Right renal pelvis (tissue), 4 donors: ENCODE measurements at regions not wholly inside any gene's neighbourhood (a gene's known extent, or its start where the extent isn't known, plus 50 kb on each side); places are given as distances from the start of the nearest gene placed in this dataset.

Experiments
- DNase-seq, 4 donors: peaks; one replicate each; pipeline ENCODE4 v3.0.0-alpha.2; 2013; ENCODE audit warnings: low read depth in 4 of 4, low spot score in 3 of 4, missing footprints in 1 of 4

DNA sequence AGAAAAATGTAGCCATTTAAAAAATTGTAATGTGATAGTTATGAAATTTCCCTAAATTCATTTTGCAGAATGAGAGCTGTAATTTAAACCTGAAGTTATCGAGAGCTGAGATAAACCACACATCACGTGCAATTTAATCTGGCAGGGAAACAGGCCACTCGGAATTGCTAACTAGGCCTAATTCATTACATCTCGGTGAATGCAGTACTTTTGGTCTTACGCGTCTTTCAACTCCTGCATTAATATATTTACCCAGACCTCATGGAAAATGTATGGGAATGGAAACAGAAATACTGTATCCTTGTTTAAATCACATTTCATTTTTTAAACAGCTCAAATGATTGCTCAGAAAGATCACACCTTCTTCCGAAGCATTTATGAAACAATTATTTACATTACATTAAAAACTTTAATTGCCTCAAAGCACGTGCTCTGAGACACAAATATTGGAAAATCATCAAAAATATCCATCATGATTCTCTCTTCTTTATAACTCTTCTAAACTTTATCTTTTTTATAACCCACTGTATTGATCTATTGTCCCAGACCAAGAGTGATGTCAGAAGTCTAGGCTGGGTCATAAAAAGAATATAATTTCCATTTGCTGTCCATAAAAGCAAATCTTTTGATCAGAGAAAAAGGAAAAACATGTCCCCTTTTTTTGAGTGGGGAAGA lies 111.7 kb upstream of the MYL2 start:
- no peak for DNase-seq

DNA sequence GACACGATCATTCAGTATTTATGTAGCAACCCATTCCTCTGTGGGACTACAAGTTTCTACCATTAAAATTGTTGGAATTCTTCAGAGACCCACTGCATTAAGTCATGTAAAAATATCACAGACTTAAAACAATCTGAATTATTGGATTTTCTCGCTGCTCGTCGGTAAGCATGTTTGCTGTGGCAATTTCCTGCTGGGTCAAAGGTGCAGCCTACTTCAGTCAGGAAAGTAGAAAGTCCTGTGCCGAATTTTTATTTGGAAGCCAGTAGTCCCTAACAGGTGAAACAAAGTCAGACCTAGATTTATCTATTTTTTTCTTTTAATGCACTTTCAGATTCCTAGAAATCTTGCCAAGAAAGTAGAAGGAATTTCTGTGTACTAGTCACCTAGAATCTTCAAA lies 110.4 kb upstream of the MYL2 start:
- DNase-seq = no peak

DNA sequence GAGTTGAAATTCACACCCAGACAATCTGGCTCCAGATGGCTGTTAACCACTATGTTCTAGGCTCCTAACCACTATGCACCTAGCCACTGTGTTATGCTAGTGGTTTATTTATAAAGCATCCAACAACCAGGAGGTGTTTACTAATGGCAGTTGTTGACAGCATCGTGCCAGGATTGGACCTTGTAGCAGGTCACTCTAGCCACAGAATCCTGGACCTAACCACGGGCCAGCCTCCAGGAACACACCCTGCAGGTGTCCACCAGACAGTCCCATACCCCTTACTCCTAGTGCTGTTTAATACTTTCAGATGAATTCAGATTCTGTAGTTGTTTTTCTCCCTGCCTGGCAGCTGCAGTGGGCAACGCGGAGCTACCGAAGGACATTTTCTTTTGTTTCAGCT lies 109.4 kb upstream of the MYL2 start:
- DNase-seq = no peak

DNA sequence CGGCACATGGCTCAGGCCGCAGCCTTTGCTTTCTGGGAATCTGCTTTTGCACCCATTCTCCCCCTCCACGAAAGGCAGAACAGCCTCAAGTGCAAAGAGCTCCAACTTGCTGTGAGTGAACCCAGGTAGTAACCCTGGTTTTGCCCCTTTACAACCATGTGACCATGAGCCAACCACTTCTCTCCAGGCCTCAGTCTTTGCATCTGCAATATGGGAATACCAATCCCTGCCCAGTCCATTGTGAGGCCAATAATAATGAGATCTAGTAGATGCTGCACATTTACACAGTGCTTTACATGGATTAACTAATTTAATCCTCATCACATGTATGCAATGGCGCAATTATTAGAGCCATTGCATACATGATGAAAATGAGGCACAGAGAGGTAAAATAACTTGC lies 108.9 kb upstream of the MYL2 start:
- no peak for DNase-seq

DNA sequence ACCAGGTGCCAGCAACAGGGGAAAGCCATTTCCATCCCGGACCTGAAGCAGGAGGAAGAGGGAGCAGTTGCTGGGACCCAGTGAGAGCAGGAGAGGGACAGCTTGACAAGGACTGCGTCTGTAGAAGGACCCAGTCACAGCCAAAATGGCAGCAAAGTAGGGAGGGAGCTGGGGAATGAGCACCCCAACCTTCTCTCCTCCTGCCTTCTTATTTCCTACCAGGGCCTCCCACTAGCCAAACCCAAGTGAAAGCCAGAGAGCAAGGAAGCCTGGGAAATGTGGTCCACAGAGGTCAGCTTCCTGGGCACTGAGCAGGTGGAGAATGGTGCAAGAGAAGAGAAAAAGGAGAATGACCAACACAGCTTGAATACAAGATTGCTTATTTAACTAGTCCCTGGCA lies 108.5 kb upstream of the MYL2 start:
- DNase-seq = no peak

DNA sequence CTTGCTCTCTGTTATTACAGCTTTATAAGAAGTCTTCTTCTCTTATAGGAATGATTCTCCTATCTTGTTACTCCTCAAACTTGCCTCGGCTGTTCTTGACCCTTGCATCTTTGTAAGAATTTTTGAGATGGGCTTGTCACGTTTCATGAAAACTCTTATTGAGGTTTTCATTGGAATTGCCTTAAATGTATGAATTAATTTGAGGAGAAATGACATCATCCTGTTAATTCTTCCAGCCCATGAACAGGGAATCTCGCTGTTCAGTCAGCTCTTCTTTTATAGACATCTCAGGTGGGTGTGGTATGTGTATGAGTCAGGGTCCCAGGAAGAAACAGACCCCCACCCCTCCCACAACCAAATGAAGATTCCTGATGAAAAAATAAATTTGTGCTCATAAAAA lies 107.1 kb upstream of the MYL2 start:
- DNase-seq = no peak

DNA sequence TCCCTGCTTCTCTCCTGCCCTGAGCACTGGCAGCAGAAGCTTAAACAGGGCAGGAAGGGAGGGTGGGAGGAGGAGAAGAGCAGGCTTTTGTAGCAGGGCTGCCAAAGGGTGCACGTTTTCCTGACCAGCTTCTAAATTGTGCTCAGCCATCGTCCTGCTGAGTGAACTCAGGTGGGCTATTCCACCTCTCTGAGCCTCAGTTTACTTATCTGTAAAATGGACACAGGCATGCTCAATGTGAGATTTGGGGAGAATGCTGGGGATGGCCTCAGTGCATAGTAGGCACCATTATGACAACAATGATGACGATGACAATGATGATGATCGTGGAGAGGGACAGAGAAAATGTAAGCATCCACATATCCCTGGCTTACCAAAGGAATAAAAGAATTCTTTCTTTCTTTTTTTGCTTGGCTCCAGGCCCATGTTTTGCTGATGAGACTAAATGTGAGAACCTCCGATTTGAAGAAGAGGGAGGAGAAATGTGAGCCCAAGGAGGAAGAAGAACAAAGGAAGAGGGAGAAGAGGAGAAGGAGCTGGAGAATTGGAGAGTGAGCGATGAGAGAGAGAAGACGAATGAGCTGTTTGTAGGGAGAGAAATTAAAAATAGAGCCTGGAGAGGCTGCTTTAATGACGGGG lies 105.5 kb upstream of the MYL2 start:
- no peak for DNase-seq

DNA sequence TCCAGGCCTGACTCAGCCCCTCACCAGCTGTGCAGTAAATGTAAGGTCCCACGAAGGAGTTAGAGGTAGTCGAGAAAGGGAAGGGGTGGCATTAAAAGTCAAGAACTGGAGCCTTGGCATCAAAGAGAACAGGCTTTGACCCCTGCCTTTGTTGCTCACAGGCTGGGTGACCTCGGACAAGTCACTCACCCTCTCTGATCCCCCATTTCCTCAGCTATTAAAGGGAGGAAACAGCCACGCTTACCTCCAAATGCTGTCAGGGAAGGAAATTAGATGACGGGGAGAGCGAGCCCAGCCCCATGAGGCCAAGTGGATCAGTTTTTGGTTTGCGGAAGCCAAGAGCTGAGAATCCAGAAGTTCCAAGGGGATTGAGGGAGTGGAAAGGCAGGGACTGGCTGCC lies 104.9 kb upstream of the MYL2 start:
- no peak for DNase-seq

DNA sequence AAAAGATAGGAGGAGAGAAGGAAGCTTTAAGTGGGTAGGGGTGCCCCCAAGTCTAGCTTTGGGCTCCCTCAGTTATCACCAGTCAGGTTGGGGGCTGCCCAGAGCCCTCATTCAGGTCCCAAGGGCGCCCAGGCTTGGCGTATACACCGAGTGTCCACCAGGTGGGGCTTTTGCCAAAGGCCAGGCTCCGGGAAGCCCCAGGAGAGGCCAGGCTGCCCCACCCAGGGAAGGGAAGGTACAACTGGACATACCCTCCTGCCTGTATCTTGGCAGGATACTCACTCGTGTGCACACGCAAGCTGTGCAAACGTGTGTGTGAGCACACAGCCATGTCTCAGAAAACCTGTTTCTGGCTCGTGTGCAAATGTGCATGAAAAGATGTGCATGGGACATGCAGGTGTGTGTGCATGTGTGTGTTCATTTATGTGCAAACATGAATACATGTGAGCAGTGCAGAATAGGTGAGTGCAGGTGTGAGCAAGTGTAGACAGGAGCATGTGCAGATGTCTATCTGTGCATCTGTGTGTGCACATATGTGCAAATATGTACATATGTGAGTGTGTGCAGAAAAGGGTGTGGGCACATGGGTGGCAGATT lies 103.9 kb upstream of the MYL2 start:
- DNase-seq = peak in 1 of 4 donors; percentile 42

DNA sequence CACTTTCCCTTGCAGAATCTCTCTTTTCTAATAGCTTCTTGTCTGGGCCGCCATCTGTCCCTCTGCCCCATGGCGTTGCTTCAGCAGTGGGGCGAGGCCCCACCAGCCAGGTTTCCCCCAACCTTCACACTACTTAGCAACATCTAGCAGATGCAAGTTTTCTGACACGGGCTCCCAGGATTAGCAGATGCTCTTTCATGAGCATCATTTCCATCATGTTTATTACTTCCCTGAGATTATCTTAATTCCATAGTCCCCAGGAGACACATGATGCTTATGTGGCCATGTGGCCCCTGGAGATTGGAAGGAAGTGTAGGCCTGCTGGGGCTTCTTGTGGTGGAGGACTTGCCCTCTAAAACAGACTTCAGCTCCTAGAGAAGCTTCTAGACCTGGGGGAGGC lies 102.0 kb upstream of the MYL2 start:
- no peak for DNase-seq

DNA sequence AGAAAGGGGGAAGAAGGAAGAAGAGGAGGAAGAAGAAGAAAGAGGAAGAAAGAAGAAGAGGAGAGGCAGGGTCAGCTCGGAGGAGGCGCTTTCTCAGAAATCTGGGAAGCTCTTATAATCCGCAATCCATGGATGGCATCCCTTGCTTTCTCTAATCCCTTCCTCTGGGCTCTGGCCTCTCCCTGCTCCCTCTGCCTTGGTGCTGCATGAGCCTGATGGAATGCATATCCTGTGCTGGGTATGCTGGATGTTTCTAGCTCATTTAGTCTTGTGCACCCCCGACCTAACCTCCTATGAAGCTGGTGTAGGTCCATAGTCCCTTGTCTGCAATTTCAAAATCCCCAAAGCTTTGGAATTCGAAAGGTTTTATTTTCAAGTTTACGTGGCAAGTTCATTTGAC lies 94.2 kb upstream of the MYL2 start:
- no peak for DNase-seq

DNA sequence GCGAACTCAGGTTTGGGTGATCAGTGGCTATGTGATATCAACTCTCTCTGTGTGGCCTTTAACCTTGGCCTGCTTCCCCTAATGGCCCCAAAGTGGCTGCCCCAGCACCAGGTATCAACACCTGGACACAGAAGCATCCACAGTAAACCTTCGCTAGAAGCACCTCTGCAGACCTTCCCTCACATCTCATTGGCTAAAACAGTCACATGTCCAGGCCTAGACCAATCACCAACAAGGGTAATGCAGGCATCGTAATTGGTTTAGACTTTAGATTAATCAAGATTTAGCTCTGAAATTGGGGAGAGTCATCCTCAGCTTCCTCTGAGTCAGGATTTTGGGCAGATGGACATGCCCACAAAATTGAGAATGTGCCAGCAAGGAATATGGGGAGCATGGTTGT lies 92.5 kb upstream of the MYL2 start:
- DNase-seq = no peak

DNA sequence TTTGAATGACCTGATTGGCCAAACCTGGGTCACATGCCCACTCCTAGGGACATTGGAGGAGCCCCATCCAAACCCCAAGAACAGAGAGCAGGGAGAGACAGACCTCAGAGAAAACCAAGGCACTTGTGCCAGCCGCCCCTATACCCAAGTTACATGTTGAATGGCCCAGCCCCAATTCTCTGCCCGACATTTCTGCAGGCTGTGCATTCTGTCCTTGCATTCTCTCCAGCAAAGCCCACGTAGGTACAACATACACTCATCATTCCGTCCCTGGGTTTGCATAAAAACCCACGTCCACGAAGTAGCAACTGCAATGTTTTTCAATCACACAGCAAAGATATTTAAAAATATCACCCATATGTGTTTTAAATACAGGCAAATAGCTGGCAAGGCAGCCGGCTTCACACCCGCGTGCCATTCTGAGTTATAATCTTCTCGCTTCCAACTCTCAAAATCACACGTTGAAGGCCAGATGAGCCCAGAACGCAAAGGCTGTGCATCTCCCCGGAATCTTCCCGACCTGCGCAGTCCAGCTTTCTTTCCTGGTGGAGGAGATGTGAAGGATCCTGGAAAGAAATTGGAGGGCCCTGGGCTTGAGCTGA lies 91.7 kb upstream of the MYL2 start:
- DNase-seq = no peak

DNA sequence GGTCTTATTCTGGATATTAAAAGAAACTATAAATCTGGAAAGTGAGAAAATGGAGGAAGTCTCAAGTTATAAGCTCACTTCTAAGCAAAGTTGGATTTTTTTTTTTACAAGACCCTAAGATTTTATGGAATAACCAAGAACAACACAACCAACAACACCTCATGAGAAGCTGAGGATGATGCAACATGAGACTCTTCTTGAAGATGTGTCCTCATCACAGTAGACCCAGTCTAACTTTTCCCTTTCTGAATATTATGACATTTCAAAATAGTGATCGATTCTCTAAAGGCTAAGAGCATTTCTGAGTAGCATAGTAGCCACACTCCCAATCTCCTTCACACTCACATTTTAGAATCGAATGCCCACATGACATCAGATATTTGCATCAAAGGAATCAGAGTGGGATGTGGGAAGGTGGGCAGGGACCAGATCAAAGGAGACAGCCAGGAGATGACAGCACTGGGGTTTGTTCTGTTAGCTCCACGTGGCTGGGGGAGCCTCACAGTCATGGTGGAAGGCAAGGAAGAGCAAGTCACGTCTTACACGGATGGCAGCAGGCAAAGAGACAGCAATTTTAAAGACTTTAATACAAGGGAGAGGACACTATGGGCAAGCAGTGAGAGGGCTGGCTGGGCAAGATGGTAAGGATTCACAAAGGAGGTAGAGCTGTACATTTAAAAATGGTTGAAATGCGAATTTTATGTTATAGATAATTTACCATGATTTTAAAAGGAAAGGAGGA lies 90.7 kb upstream of the MYL2 start:
- no peak for DNase-seq

DNA sequence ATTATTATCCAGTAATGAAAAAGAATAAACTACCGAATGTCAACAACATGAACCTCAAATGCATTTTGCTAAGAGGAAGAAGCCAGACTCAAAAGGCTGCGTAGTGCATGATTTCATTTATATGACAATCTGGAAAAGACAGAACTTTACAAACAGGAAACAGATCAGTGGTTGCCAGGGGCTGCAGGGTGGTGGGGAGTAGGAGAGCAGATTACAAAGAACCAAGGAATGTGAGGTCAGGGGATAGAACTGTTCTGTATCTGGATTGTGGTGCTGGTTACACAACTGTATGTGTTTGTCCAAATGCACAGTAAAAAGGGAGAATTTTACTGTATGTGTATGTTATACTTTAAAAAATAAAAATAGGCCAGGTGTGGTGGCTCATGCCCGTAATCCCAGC lies 89.7 kb upstream of the MYL2 start:
- no peak for DNase-seq

DNA sequence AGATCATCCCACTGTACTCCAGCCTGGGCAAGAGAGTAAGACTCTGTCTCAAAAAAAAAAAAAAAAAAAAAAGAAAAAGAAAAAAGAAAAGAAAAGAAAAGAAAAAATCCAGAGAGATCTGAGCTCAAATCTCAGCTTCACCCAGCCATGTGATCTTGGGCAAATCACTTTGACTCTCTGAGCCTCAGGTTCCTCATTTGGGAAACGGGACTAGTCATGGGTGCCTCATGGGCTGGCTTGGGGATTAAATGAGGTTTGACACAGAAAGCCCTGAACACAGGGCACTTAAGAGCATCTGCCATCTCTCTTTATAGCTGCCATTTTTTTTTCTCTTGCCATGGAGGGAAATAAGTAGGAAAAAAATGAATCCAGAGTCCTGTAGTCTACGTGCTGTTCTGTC lies 86.2 kb upstream of the MYL2 start:
- DNase-seq = no peak

DNA sequence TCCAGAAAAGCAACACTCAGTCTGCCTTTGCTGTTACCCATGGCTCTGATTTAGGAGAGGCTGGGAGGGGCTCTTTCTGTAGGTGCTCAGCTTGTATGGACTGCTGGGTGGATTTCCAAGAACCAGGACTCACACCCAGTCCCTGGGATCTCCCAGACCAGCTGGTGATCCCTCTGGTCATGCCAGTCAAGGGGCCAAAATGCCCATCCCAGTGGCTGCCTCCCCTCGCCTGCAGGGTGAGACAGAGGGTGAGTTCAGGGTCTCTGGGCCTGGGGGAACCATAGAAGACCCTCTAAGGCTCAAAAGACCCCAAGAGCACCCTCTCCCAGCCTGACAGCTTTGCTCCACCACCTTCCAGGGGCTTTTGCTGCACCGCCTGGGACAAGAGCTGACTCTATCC lies 78.6 kb upstream of the MYL2 start:
- DNase-seq = no peak

DNA sequence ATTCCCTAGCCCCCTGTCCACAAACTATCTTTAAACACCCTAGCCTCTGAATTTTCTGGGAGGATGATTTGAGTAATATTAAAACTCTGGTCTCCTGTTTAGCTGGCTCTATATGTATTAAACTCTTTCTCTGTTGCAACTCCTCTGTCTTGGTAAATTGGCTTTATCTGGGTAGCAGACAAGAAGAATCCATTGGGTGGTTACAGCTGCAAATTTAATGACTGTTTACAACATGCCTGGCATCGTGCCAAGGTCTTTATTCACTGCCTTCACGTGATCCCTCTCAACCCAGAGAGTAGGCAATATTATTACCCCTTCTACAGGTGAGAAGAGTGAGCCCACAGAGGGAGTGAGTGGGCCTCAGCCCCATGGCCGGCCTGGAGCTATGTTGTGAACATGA lies 77.8 kb upstream of the MYL2 start:
- DNase-seq = no peak

DNA sequence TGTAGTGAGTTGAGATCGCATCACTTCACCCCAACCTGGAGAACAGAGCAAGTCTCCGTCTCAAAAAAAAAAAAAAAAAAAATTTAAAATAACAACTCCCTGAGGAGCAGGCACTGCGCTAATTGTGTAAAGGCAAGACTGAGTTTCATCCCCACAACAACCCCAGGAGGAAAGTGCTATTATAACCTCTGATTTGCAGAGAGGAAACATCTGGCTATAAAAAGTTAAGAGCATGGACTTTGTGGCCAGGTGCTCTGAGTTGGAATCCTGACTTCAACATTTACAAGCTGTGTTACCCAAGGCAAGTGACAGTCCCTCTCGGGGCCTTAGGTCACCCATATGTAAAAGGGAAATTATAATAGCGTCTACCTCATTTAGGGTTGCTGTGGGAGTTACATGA lies 76.0 kb upstream of the MYL2 start:
- DNase-seq = no peak

DNA sequence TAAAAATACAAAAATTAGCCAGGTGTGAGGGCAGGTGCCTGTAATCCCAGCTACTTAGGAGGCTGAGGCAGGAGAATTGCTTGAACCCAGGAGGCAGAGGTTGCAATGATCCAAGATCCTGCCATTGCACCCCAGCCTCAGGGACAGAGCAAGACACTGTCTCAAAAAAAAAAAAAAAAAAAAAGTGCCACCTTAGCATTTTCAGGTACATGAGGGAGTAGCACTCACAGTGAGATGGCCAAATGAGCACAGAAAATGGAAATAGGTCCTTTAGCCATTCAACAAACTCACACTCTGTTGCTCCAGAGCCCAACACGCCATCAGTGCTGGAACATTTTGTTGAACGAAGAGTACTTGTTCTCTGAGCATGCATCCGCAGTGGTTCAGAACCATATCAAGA lies 75.2 kb upstream of the MYL2 start:
- no peak for DNase-seq

DNA sequence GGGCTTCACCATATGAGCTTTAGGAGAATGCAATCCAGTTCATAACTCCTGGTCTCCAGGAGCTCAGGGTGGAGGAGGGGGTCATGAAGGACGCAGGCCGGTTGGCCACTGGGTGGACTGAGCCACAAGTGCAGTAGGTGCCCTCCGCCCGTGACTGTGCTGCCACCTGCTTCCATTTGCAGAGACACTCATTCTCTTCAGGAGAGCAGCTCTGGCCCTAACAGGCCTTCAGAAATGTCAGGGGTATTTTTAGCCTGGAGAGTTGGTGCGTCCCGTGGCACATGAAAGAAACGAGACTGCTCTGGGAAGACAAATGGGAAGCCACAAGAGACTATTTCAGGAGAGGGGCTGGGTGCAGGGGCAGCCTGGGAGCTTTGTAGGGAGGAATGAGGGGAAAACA lies 74.6 kb upstream of the MYL2 start:
- DNase-seq = no peak
